SK-N-SH (cell line): ENCODE measurements at regions not wholly inside any gene's neighbourhood (a gene's known extent, or its start where the extent isn't known, plus 50 kb on each side); places are given as distances from the start of the nearest gene placed in this dataset.
A peak's percentile ranks its signal among the peaks of the same experiment; 100 is the strongest.

Source experiments
- CTCF ChIA-PET: fragments of 300-600, 350-600 bp; formaldehyde crosslinking; extraction: SDS; loops from one replicate; lab custom pipeline; 2021; lab: Yijun Ruan, JAX
- POLR2A ChIA-PET: fragments of 350-600 bp; sonication (Branson Sonifier 250); formaldehyde crosslinking; extraction: SDS; loops from one replicate; lab custom pipeline; 2020; ENCODE audit warnings: antibody characterized with exemption, inconsistent platforms; lab: Yijun Ruan, JAX
- DNase-seq: peaks from one replicate; pipeline ENCODE4 v3.0.0; 2012
- H2AFZ ChIP-seq: fragments of 200-600 bp; sonication (generic); 2 replicates; pipeline ENCODE4 v1.8.1; 2016; ENCODE audit warnings: antibody characterized with exemption, mild to moderate bottlenecking, low read depth
- H3F3A ChIP-seq: fragments of 200-600 bp; sonication (generic); replicated peaks from 2 replicates; pipeline ENCODE3; 2016; ENCODE audit warnings: antibody characterized with exemption, mild to moderate bottlenecking; ENCODE audit not compliant: insufficient read depth
- H3K27ac ChIP-seq, 2 experiments: fragments of 200-500 bp in 1 of 2; fragments of 200-600 bp in 1 of 2; sonication (Bioruptor generic) in 1 of 2; sonication (generic), shearing (Covaris generic) in 1 of 2; 2 replicates each; pipeline versions ENCODE4 v1.5.1 to v1.6.1; 2014 to 2016; ENCODE audit warnings: low read depth in 2 of 2, inconsistent platforms in 1 of 2, low read length in 1 of 2, mild to moderate bottlenecking in 1 of 2, mixed read lengths in 1 of 2
- H3K27me3 ChIP-seq: fragments of 200-600 bp; sonication (generic), shearing (Covaris generic); 2 replicates; pipeline ENCODE4 v1.6.1; 2016; ENCODE audit warnings: mixed run types; ENCODE audit not compliant: insufficient read depth
- H3K36me3 ChIP-seq, 2 experiments: fragments of 200-500 bp in 1 of 2; fragments of 200-600 bp in 1 of 2; sonication (Bioruptor generic) in 1 of 2; sonication (generic) in 1 of 2; replicated peaks in 1 of 2; 2 replicates each; pipeline versions ENCODE3 to v1.5.1; 2014 to 2016; ENCODE audit warnings: low read length in 1 of 2, mild to moderate bottlenecking in 1 of 2; ENCODE audit not compliant: insufficient read depth in 2 of 2, control insufficient read depth in 1 of 2
- H3K4me1 ChIP-seq, 2 experiments: fragments of 200-500 bp in 1 of 2; fragments of 200-600 bp in 1 of 2; sonication (Bioruptor generic) in 1 of 2; sonication (generic), shearing (Covaris generic) in 1 of 2; 2 replicates each; pipeline versions ENCODE4 v1.5.1 to v1.6.1; 2014 to 2016; ENCODE audit warnings: low read depth in 1 of 2, low read length in 1 of 2, mixed run types in 1 of 2; ENCODE audit not compliant: insufficient read depth in 2 of 2, control insufficient read depth in 1 of 2
- H3K4me2 ChIP-seq: fragments of 200-600 bp; sonication (generic), shearing (Covaris generic); 2 replicates; pipeline ENCODE4 v1.6.1; 2017; ENCODE audit warnings: mixed run types
- H3K4me3 ChIP-seq, 2 experiments: fragments of 200-500 bp in 1 of 2; fragments of 200-600 bp in 1 of 2; sonication (Bioruptor generic) in 1 of 2; sonication (generic), shearing (Covaris generic) in 1 of 2; 2 replicates each; pipeline versions ENCODE4 v1.5.1 to v1.8.1; 2014 to 2016; ENCODE audit warnings: low read depth in 2 of 2, inconsistent platforms in 1 of 2, low read length in 1 of 2, mild to moderate bottlenecking in 1 of 2, mixed read lengths in 1 of 2, moderate library complexity in 1 of 2
- H3K79me2 ChIP-seq: fragments of 200-600 bp; sonication (generic); 2 replicates; pipeline ENCODE4 v1.8.1; 2017; ENCODE audit warnings: mild to moderate bottlenecking; ENCODE audit not compliant: insufficient read depth
- H3K9ac ChIP-seq: fragments of 200-600 bp; sonication (generic); 2 replicates; pipeline ENCODE4 v1.6.1; 2017; ENCODE audit warnings: mixed run types
- H3K9me2 ChIP-seq: fragments of 200-600 bp; sonication (generic); 2 replicates; pipeline ENCODE4 v1.6.1; 2017; ENCODE audit warnings: mixed run types
- H3K9me3 ChIP-seq: fragments of 200-600 bp; sonication (generic); 2 replicates; pipeline ENCODE4 v1.6.1; 2017; ENCODE audit warnings: mixed run types, mild to moderate bottlenecking, moderate library complexity
- H4K20me1 ChIP-seq: fragments of 200-600 bp; sonication (generic); 2 replicates; pipeline ENCODE4 v1.6.1; 2017; ENCODE audit warnings: mild to moderate bottlenecking, mixed run types; ENCODE audit not compliant: insufficient read depth
- CTCF ChIP-seq: fragments of 200-600 bp; sonication (generic); IDR thresholded peaks from 2 replicates; pipeline ENCODE4 v1.6.1; 2017; ENCODE audit warnings: antibody characterized with exemption, mild to moderate bottlenecking, moderate library complexity
- EP300 ChIP-seq, 2 experiments: IDR thresholded peaks; 2 replicates each; pipeline versions ENCODE4 v1.4.0 to v1.6.1; 2012; ENCODE audit warnings: borderline replicate concordance in 1 of 2, low read depth in 1 of 2, low read length in 1 of 2
- EZH2phosphoT487 ChIP-seq: fragments of 200-600 bp; sonication (generic); IDR thresholded peaks from 2 replicates; pipeline ENCODE4 v1.6.1; 2017; ENCODE audit warnings: low read depth, mixed run types, mild to moderate bottlenecking, antibody characterized with exemption, moderate library complexity, borderline replicate concordance
- FOXJ3 ChIP-seq: sonication (generic); formaldehyde crosslinking; IDR thresholded peaks from 2 replicates; pipeline ENCODE4 v1.5.1; 2020; ENCODE audit warnings: mild to moderate bottlenecking, missing genetic modification reagents
- GABPA ChIP-seq: IDR thresholded peaks from 2 replicates; pipeline ENCODE4 v1.4.0; 2012; ENCODE audit warnings: low read depth, mild to moderate bottlenecking
- GATA2 ChIP-seq: sonication (generic); formaldehyde crosslinking; IDR thresholded peaks from 2 replicates; pipeline ENCODE4 v1.5.0; 2020; ENCODE audit warnings: mild to moderate bottlenecking, missing genetic modification reagents
- JUND ChIP-seq: IDR thresholded peaks from 2 replicates; pipeline ENCODE4 v1.4.0; 2012
- MAX ChIP-seq: IDR thresholded peaks from 2 replicates; pipeline ENCODE4 v1.4.0; 2012; ENCODE audit warnings: low read depth
- MEF2A ChIP-seq: IDR thresholded peaks from 2 replicates; pipeline ENCODE4 v1.4.0; 2012; ENCODE audit warnings: low read depth, borderline replicate concordance
- NRF1 ChIP-seq: IDR thresholded peaks from 2 replicates; pipeline ENCODE4 v1.6.1; 2012; ENCODE audit warnings: low read depth, mild to moderate bottlenecking, low read length
- PBX3 ChIP-seq: IDR thresholded peaks from 2 replicates; pipeline ENCODE4; 2012
- RAD21 ChIP-seq: IDR thresholded peaks from 2 replicates; pipeline ENCODE4 v1.6.1; 2012; ENCODE audit warnings: mild to moderate bottlenecking, low read length
- REST ChIP-seq: IDR thresholded peaks from 2 replicates; pipeline ENCODE4 v1.6.1; 2012; ENCODE audit warnings: mild to moderate bottlenecking, low read depth, low read length, moderate library complexity
- SMC3 ChIP-seq: IDR thresholded peaks from 2 replicates; pipeline ENCODE4 v1.6.1; 2012; ENCODE audit warnings: low read depth, low read length, improper control_type of control experiment
- TCF12 ChIP-seq: IDR thresholded peaks from 2 replicates; pipeline ENCODE4 v1.4.0; 2012
- USF1 ChIP-seq: IDR thresholded peaks from 2 replicates; pipeline ENCODE4 v1.4.0; 2012; ENCODE audit warnings: low read depth, borderline replicate concordance
- YY1 ChIP-seq: IDR thresholded peaks from 2 replicates; pipeline ENCODE4 v1.4.0; 2012; ENCODE audit warnings: low read depth, mild to moderate bottlenecking
- ZBTB33 ChIP-seq: IDR thresholded peaks from 2 replicates; pipeline ENCODE4 v1.4.0; 2012; ENCODE audit warnings: low read depth, borderline replicate concordance
- WGBS: methylation state at CpG from one replicate; pipeline ENCODE4 v1.1.6; 2017; ENCODE audit warnings: low lambda C conversion rate; 5-methylcytosine and 5-hydroxymethylcytosine counted together

GRCh38 chr1:238457610-238458009 is 566.9 kb upstream of the ZP4 start:
- Histone ChIP-seq H3K9ac (no peak overlapping the region), H2AFZ (no peak overlapping the region), H3K36me3 (no peaks in the 10 kb centered on the region), H3K27ac (peak overlapping the region in 1 of 2 experiments; percentile 16; a peak in 2 of 4 replicates), H3F3A (no peaks in the 10 kb centered on the region), H3K27me3 (no peaks in the 10 kb centered on the region), H3K9me3 (no peaks in the 10 kb centered on the region), H4K20me1 (no peaks in the 10 kb centered on the region), H3K4me2 (no peak overlapping the region), H3K9me2 (no peaks in the 10 kb centered on the region), H3K4me1 (peaks cover 0 to 2% of the 10 kb centered on the region in 2 experiments; a peak in 2 of 4 replicates), H3K79me2 (no peaks in the 10 kb centered on the region), H3K4me3 (no peak overlapping the region)
- CTCF ChIA-PET: interaction anchor here (1.4 kb wide), 1 partner anchor 593 kb away, joined by 3 read pairs; no protein-coding TSS in a partner anchor
- DNase-seq: no peak
- POLR2A ChIA-PET: no interaction called here
- TF ChIP-seq JUND (no peak), GABPA (no peak), SMC3 (no peak), ZBTB33 (no peak), YY1 (no peak), PBX3 (no peak), CTCF (no peak)

- no peak overlapping the region for H3K9ac ChIP-seq
- H3K4me1 ChIP-seq: no peaks in the 10 kb centered on the region; a peak in 1 of 4 replicates
- no peak overlapping the region for H2AFZ ChIP-seq
- H3F3A ChIP-seq: no peaks in the 10 kb centered on the region
- H3K36me3 ChIP-seq: no peaks in the 10 kb centered on the region
- ChIA-PET POLR2A (no interaction called here), CTCF (interaction anchor here (1.0 to 1.5 kb wide), 2 partner anchors 74 to 601 kb away, joined by 3 read pairs; no protein-coding TSS in a partner anchor)
- H3K4me2 ChIP-seq: no peak overlapping the region
- no peaks in the 10 kb centered on the region for H4K20me1 ChIP-seq
- no peak for DNase-seq
- H3K27ac ChIP-seq: peak overlapping the region in 1 of 2 experiments; percentile 47; a peak in 2 of 4 replicates
- H3K27me3 ChIP-seq: no peaks in the 10 kb centered on the region
- H3K79me2 ChIP-seq: no peaks in the 10 kb centered on the region
- no peaks in the 10 kb centered on the region for H3K9me3 ChIP-seq
- 34% methylated on average over 4 of the region's 4 CpGs for WGBS
- H3K9me2 ChIP-seq: no peaks in the 10 kb centered on the region
- H3K4me3 ChIP-seq: no peak overlapping the region
- TF ChIP-seq MAX: no peak
- no peak for TF ChIP-seq MEF2A
- no peak; the same call in 1 of the 2 replicates for TF ChIP-seq RAD21
- no peak for TF ChIP-seq EZH2phosphoT487
- no peak for TF ChIP-seq FOXJ3 (CRISPR knock-in tag)
- no peak for TF ChIP-seq USF1
- TF ChIP-seq EP300 (IDR thresholded peaks at IDR 0.05; ENCODE audit: borderline replicate concordance in 1 of 2, low read depth in 1 of 2, low read length in 1 of 2): peak in 1 of 2 experiments; percentile 75; a peak in 1 of 4 replicates
- no peak for TF ChIP-seq REST
- no peak for TF ChIP-seq NRF1
- no peak for TF ChIP-seq YY1
- peak; percentile 54 for TF ChIP-seq GATA2
- no peak for TF ChIP-seq SMC3
- no peak for TF ChIP-seq TCF12
- no peak for TF ChIP-seq JUND
Measured at GRCh38 chr1:238451781-238452310, 561.1 kb upstream of the ZP4 start.
